ENCODE measurements at regions not wholly inside any gene's neighbourhood (a gene's known extent, or its start where the extent isn't known, plus 50 kb on each side); places are given as distances from the start of the nearest gene placed in this dataset.

DNA sequence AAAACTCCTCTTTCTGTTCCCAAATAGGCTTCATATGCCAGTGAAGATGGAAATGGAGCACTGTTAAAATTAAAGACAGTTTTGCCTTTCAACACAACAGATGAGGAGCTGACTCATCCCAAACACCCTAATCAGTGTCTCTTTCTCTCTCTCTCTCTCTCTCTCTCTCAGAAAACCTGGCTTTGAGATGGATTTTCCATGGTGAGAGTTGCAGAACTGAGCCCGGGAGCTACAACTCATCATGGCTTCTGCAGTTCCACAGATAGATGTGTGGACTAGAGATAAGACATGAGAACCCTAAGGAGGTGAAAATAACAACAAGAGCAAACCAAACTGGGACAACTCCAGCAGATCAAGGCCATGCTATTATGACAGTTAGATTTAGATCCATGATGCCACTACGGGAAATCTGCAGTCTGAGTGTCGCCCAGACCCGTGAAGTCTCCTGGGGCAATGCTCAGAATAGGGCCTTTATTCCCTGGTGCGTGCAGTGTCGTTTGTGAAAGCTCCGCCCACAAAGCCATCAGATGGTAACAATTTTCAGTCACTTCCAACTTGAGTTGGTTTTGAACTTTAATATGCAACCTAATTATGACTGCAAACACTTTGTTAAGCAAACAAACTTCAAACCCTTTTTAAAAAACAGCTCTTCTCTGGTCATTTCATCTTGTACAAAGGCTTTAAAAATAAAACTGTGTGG lies 338.2 kb upstream of the PREP start:
- Mint-ChIP-seq H3K36me3 (no peaks in the 10 kb centered on the region), H3K27ac (no peak overlapping the region), H3K4me1 (peaks cover 10% of the 10 kb centered on the region), H3K9me3 (peaks cover 2% of the 10 kb centered on the region), H3K4me3 (no peak overlapping the region), H3K27me3 (peaks cover 33% of the 10 kb centered on the region)
- POLR2A ChIA-PET, result no interaction called here
- no peak for DNase-seq
- no peak for ATAC-seq (ENCODE audit: low read depth)

GRCh38 chr6:105739764-105740163 lies 336.9 kb upstream of the PREP start:
- Mint-ChIP-seq H3K27me3 (peaks cover 29% of the 10 kb centered on the region), H3K4me3 (no peak overlapping the region), H3K4me1 (peaks cover 10% of the 10 kb centered on the region), H3K27ac (no peak overlapping the region), H3K9me3 (peaks cover 2% of the 10 kb centered on the region), H3K36me3 (no peaks in the 10 kb centered on the region)
- ATAC-seq (ENCODE audit: low read depth) (no peak), DNase-seq (no peak)
- POLR2A ChIA-PET, result no interaction called here

GRCh38 chr6:105733556-105734162 lies 330.8 kb upstream of the PREP start:
- no peak for ATAC-seq (ENCODE audit: low read depth)
- H3K4me1 Mint-ChIP-seq, result peaks cover 9% of the 10 kb centered on the region
- POLR2A ChIA-PET, result no interaction called here
- H3K27me3 Mint-ChIP-seq, result peaks cover 14% of the 10 kb centered on the region
- H3K27ac Mint-ChIP-seq, result no peak overlapping the region
- no peak overlapping the region for H3K4me3 Mint-ChIP-seq
- no peak for DNase-seq
- no peaks in the 10 kb centered on the region for H3K36me3 Mint-ChIP-seq
- peaks cover 2% of the 10 kb centered on the region for H3K9me3 Mint-ChIP-seq

GRCh38 chr6:105728995-105729394 lies 326.1 kb upstream of the PREP start:
- peaks cover 1% of the 10 kb centered on the region for H3K4me1 Mint-ChIP-seq
- ATAC-seq (ENCODE audit: low read depth), result no peak
- H3K27me3 Mint-ChIP-seq, result peaks cover 15% of the 10 kb centered on the region
- H3K27ac Mint-ChIP-seq, result no peak overlapping the region
- H3K36me3 Mint-ChIP-seq, result no peaks in the 10 kb centered on the region
- H3K4me3 Mint-ChIP-seq, result no peak overlapping the region
- POLR2A ChIA-PET, result no interaction called here
- no peaks in the 10 kb centered on the region for H3K9me3 Mint-ChIP-seq
- DNase-seq, result no peak

DNA sequence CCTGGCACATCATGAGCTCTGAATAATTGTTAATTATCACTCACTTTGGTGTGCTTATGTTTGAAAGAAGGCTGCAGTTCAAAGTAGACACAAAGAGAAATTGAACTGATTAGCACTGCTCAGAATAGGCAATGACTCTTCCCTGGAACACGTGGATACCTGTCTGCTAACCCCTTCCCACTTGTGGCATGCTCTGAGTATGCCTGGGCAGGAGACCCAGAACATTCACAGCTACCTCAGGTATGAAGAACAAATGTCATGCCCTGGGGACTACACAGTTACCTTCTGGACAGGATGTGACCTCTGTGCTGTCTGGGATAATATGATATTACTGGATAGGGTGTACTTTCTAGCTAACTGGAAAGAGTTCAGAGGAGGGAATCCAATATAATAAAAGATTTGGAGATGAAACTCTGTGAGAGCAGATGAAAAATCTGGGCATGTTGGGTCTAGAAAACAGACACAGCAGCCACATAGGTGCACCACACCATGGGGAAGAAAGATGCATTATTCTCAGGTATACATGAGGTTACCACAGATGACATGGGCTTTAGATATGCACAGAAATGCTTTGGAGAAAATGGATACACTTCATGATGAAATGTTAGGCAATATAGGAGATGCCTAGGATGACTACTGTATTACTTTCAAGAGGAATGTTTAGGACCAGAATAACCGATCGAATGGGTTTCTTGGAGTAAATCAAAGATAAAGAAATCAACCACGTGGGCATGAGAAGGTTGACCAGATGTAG lies 324.2 kb upstream of the PREP start:
- no peak overlapping the region for H3K4me3 Mint-ChIP-seq
- H3K27ac Mint-ChIP-seq, result no peak overlapping the region
- no peak for ATAC-seq (ENCODE audit: low read depth)
- no peaks in the 10 kb centered on the region for H3K9me3 Mint-ChIP-seq
- peaks cover 18% of the 10 kb centered on the region for H3K27me3 Mint-ChIP-seq
- H3K4me1 Mint-ChIP-seq, result no peaks in the 10 kb centered on the region
- no peaks in the 10 kb centered on the region for H3K36me3 Mint-ChIP-seq
- POLR2A ChIA-PET, result no interaction called here
- DNase-seq, result no peak

- Mint-ChIP-seq H3K27me3 (peaks cover 13% of the 10 kb centered on the region), H3K4me1 (no peaks in the 10 kb centered on the region), H3K4me3 (no peak overlapping the region), H3K36me3 (peaks cover 9% of the 10 kb centered on the region), H3K27ac (no peak overlapping the region), H3K9me3 (peaks cover 15% of the 10 kb centered on the region)
- ATAC-seq (ENCODE audit: low read depth) (no peak), DNase-seq (no peak)
- POLR2A ChIA-PET, result no interaction called here
These were observed 312.0 kb upstream of the PREP start for GRCh38 chr6:105714846-105715245.

GRCh38 chr6:105713474-105714118 lies 310.7 kb upstream of the PREP start:
- Mint-ChIP-seq H3K27me3 (peaks cover 16% of the 10 kb centered on the region), H3K27ac (no peak overlapping the region), H3K4me1 (no peaks in the 10 kb centered on the region), H3K36me3 (peaks cover 7% of the 10 kb centered on the region), H3K9me3 (peaks cover 16% of the 10 kb centered on the region), H3K4me3 (no peak overlapping the region)
- ATAC-seq (ENCODE audit: low read depth) (no peak), DNase-seq (no peak)
- POLR2A ChIA-PET, result no interaction called here

- ATAC-seq (ENCODE audit: low read depth) (no peak), DNase-seq (no peak)
- H3K36me3 Mint-ChIP-seq, result peaks cover 7% of the 10 kb centered on the region
- H3K4me3 Mint-ChIP-seq, result no peak overlapping the region
- no peaks in the 10 kb centered on the region for H3K4me1 Mint-ChIP-seq
- no peak overlapping the region for H3K27ac Mint-ChIP-seq
- POLR2A ChIA-PET, result no interaction called here
- H3K9me3 Mint-ChIP-seq, result peaks cover 16% of the 10 kb centered on the region
- H3K27me3 Mint-ChIP-seq, result peaks cover 15% of the 10 kb centered on the region
These were observed 308.3 kb upstream of the PREP start for GRCh38 chr6:105711216-105711615.

GRCh38 chr6:105705608-105706007 lies 302.7 kb upstream of the PREP start:
- Mint-ChIP-seq H3K9me3 (peaks cover 5% of the 10 kb centered on the region), H3K4me1 (no peaks in the 10 kb centered on the region), H3K36me3 (no peaks in the 10 kb centered on the region), H3K4me3 (no peak overlapping the region), H3K27ac (no peak overlapping the region), H3K27me3 (peaks cover 12% of the 10 kb centered on the region)
- POLR2A ChIA-PET, result no interaction called here
- no peak for ATAC-seq (ENCODE audit: low read depth)
- no peak for DNase-seq

GRCh38 chr6:105695461-105695860 lies 292.6 kb upstream of the PREP start:
- ATAC-seq (ENCODE audit: low read depth) (no peak), DNase-seq (no peak)
- no peak overlapping the region for H3K27ac Mint-ChIP-seq
- H3K27me3 Mint-ChIP-seq, result peaks cover 16% of the 10 kb centered on the region
- no peak overlapping the region for H3K4me3 Mint-ChIP-seq
- H3K4me1 Mint-ChIP-seq, result no peaks in the 10 kb centered on the region
- POLR2A ChIA-PET, result no interaction called here
- H3K36me3 Mint-ChIP-seq, result no peaks in the 10 kb centered on the region
- H3K9me3 Mint-ChIP-seq, result no peaks in the 10 kb centered on the region

DNA sequence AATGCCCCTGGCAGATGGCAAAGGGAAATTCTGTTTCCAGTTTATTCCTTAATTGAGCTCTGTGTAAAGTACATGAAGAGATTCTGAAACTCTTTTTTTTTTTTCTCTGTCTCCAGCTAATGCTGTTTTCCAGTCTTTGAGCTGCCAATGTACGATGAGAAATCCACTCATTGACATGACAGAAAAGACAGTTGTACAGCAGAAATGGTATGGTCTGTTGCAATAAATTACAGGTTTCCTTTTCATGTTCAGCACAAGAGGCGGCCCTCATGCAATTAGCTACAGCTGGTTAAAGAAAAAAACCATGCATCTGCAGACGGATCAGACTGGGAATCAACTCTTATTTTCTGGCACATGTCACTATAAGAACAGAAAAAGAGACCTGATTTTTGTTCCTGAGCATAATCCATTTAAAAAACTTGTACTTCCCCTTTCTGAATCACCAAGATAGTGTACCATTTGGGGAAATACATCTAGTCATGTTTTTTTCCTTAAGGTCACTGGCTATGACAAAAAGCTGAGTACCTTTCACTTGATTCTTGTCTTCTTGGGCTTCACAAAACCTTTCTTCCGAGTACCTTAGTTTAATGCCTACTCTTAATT lies 289.8 kb upstream of the PREP start:
- DNase-seq, result no peak
- no peak for ATAC-seq (ENCODE audit: low read depth)
- peaks cover 12% of the 10 kb centered on the region for H3K9me3 Mint-ChIP-seq
- H3K27me3 Mint-ChIP-seq, result peaks cover 23% of the 10 kb centered on the region
- no peaks in the 10 kb centered on the region for H3K36me3 Mint-ChIP-seq
- no peak overlapping the region for H3K27ac Mint-ChIP-seq
- no peak overlapping the region for H3K4me3 Mint-ChIP-seq
- POLR2A ChIA-PET, result no interaction called here
- H3K4me1 Mint-ChIP-seq, result no peaks in the 10 kb centered on the region

DNA sequence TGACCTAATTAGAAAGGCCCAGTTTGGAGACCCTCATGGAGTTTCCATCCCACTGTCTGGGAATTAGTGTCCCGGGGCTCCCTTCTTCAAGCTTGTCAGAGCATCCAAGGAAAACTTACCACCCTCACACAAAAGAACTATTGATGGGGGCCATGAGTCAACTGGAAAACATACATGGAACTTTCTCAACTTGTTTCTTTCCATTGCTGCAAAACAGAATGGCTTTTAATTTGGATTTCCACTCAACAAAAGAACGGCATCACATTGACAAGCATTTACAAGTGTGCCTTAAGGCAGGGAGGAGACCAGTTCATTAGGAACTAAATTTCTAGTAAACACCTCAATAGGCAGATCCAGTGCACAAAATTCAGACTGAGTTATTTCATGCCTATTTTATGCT lies 289.1 kb upstream of the PREP start:
- DNase-seq (no peak), ATAC-seq (ENCODE audit: low read depth) (no peak)
- H3K9me3 Mint-ChIP-seq, result peaks cover 18% of the 10 kb centered on the region
- H3K4me3 Mint-ChIP-seq, result no peak overlapping the region
- no peak overlapping the region for H3K27ac Mint-ChIP-seq
- H3K36me3 Mint-ChIP-seq, result no peaks in the 10 kb centered on the region
- no peaks in the 10 kb centered on the region for H3K4me1 Mint-ChIP-seq
- POLR2A ChIA-PET, result no interaction called here
- H3K27me3 Mint-ChIP-seq, result peaks cover 19% of the 10 kb centered on the region

DNA sequence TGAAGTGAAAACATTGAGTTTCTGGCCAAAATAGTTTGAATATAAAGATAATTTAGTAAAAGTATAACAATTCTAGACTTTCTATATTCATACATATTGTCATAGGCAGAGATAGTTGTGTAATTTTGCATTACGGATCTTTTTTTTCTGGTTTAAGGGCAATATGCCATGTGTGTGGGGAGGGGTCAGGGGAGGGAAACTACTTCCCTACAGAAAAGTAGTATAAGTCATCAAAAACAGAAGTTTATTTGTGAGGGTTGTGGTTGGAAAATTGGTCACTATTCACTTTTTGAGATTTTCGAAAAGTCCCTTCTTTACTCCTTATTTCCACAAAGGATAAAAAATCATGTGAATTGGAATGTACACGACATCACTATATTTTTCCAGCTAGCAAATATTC lies 288.2 kb upstream of the PREP start:
- H3K27ac Mint-ChIP-seq, result no peak overlapping the region
- no peaks in the 10 kb centered on the region for H3K4me1 Mint-ChIP-seq
- no peaks in the 10 kb centered on the region for H3K36me3 Mint-ChIP-seq
- H3K27me3 Mint-ChIP-seq, result peaks cover 16% of the 10 kb centered on the region
- peaks cover 22% of the 10 kb centered on the region for H3K9me3 Mint-ChIP-seq
- H3K4me3 Mint-ChIP-seq, result no peak overlapping the region
- DNase-seq (no peak), ATAC-seq (ENCODE audit: low read depth) (no peak)
- POLR2A ChIA-PET, result no interaction called here
